ENCODE measurements at regions not wholly inside any gene's neighbourhood (a gene's known extent, or its start where the extent isn't known, plus 50 kb on each side); places are given as distances from the start of the nearest gene placed in this dataset.

GRCh38 chr13:20297181-20297580 is 65.1 kb upstream of the GJB6 start:
- no TSS peak for BruUV-seq (replicated peaks)
- no peaks in the 10 kb centered on the region for H3K4me1 ChIP-seq (replicated peaks in 1 of 2; ENCODE audit: control insufficient read depth in 2 of 2, insufficient read depth in 2 of 2, low read length in 2 of 2)
- no peak overlapping the region for H3K9ac ChIP-seq (ENCODE audit: insufficient read depth in 1 of 2, low read depth in 2 of 2, low read length in 2 of 2)
- H3K4me2 ChIP-seq (ENCODE audit: insufficient read depth, low read length) = no peak overlapping the region
- no peak overlapping the region for H3K27ac ChIP-seq (ENCODE audit: extremely low read depth, low read depth, low read length)
- no peak for DNase-seq (ENCODE audit: extremely low read depth in 1 of 4, low spot score in 3 of 4)
- H3K4me3 ChIP-seq = no peak overlapping the region
- ATAC-seq = no peak
- TF ChIP-seq, protein P1, sequence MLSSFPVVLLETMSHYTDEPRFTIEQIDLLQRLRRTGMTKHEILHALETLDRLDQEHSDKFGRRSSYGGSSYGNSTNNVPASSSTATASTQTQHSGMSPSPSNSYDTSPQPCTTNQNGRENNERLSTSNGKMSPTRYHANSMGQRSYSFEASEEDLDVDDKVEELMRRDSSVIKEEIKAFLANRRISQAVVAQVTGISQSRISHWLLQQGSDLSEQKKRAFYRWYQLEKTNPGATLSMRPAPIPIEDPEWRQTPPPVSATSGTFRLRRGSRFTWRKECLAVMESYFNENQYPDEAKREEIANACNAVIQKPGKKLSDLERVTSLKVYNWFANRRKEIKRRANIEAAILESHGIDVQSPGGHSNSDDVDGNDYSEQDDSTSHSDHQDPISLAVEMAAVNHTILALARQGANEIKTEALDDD (IDR thresholded peaks at IDR 0.05) = no peak
- no peak for FAIRE-seq
- H3K27me3 ChIP-seq (ENCODE audit: control insufficient read depth in 2 of 2, insufficient read depth in 2 of 2, low read length in 2 of 2) = peaks cover 6 to 28% of the 10 kb centered on the region in 2 experiments; a peak in 3 of 5 replicates
- H2AFZ ChIP-seq (ENCODE audit: low read depth, low read length) = no peak overlapping the region
- ChIA-PET POLR2A (no interaction called here), CTCF (ENCODE audit: low intra/inter-chr PET ratio) (no interaction called here)
- no peaks in the 10 kb centered on the region for H3K9me3 ChIP-seq (replicated peaks; ENCODE audit: control insufficient read depth, insufficient read depth, low read depth, low read length)
- H3K9me1 ChIP-seq (ENCODE audit: control insufficient read depth, insufficient read depth, low read length) = no peaks in the 10 kb centered on the region
- no peaks in the 10 kb centered on the region for H3K79me2 ChIP-seq (ENCODE audit: control insufficient read depth, insufficient read depth, low read length)
- H3K36me3 ChIP-seq (ENCODE audit: control insufficient read depth, insufficient read depth, low read length) = no peaks in the 10 kb centered on the region
- WGBS (ENCODE audit: insufficient coverage, low coverage, missing lambda C conversion rate) = 0% methylated on average over 3 of the region's 3 CpGs
- intact Hi-C loops (cut with micrococcal nuclease) = no loop called here
- no peaks in the 10 kb centered on the region for H4K20me1 ChIP-seq (replicated peaks; ENCODE audit: control insufficient read depth, insufficient read depth, low read length)
- in situ Hi-C loops (cut with MboI) = no loop called here

- Histone ChIP-seq H3K9me1 (ENCODE audit: control insufficient read depth, insufficient read depth, low read length) (no peaks in the 10 kb centered on the region), H3K36me3 (ENCODE audit: control insufficient read depth, insufficient read depth, low read length) (no peaks in the 10 kb centered on the region), H3K4me3 (no peak overlapping the region), H3K27me3 (ENCODE audit: control insufficient read depth in 2 of 2, insufficient read depth in 2 of 2, low read length in 2 of 2) (peaks cover 6 to 16% of the 10 kb centered on the region in 2 experiments; a peak in 2 of 5 replicates), H3K9ac (ENCODE audit: insufficient read depth in 1 of 2, low read depth in 2 of 2, low read length in 2 of 2) (no peak overlapping the region), H3K79me2 (ENCODE audit: control insufficient read depth, insufficient read depth, low read length) (no peaks in the 10 kb centered on the region), H3K4me2 (ENCODE audit: insufficient read depth, low read length) (no peak overlapping the region), H3K9me3 (replicated peaks; ENCODE audit: control insufficient read depth, insufficient read depth, low read depth, low read length) (no peaks in the 10 kb centered on the region), H3K27ac (ENCODE audit: extremely low read depth, low read depth, low read length) (no peak overlapping the region), H4K20me1 (replicated peaks; ENCODE audit: control insufficient read depth, insufficient read depth, low read length) (no peaks in the 10 kb centered on the region), H3K4me1 (replicated peaks in 1 of 2; ENCODE audit: control insufficient read depth in 2 of 2, insufficient read depth in 2 of 2, low read length in 2 of 2) (no peaks in the 10 kb centered on the region; a peak in 1 of 5 replicates), H2AFZ (ENCODE audit: low read depth, low read length) (no peak overlapping the region)
- no TSS peak for BruUV-seq (replicated peaks)
- CTCF ChIA-PET (ENCODE audit: low intra/inter-chr PET ratio) = no interaction called here
- FAIRE-seq (no peak), DNase-seq (ENCODE audit: extremely low read depth in 1 of 4, low spot score in 3 of 4) (no peak), ATAC-seq (no peak)
- intact Hi-C loops (cut with micrococcal nuclease) = no loop called here
- in situ Hi-C loops (cut with MboI) = no loop called here
- 0% methylated on average over 7 of the region's 8 CpGs for WGBS (ENCODE audit: insufficient coverage, low coverage, missing lambda C conversion rate)
- POLR2A ChIA-PET = no interaction called here
- TF ChIP-seq HNRNPL (IDR thresholded peaks at IDR 0.05; ENCODE audit: low read depth, low read length) (no peak), PHB (CRISPR knock-in tag; IDR thresholded peaks at IDR 0.05) (no peak), JUND (IDR thresholded peaks at IDR 0.05; ENCODE audit: borderline replicate concordance, low read depth, low read length) (no peak), JUND (tag; IDR thresholded peaks at IDR 0.05; ENCODE audit: borderline replicate concordance, low read depth, low read length) (no peak), ZZZ3 (IDR thresholded peaks at IDR 0.05) (no peak), ZBTB34 (CRISPR knock-in tag; IDR thresholded peaks at IDR 0.05) (no peak), KDM1A (IDR thresholded peaks at IDR 0.05) (no peak), TCF7L2 (IDR thresholded peaks at IDR 0.05; ENCODE audit: low read depth, low read length) (no peak), PHB2 (IDR thresholded peaks at IDR 0.05; ENCODE audit: low read depth) (no peak), ELF4 (CRISPR knock-in tag; IDR thresholded peaks at IDR 0.05) (no peak), SNIP1 (IDR thresholded peaks at IDR 0.05; ENCODE audit: low read depth) (no peak), HSF4 (CRISPR knock-in tag; IDR thresholded peaks at IDR 0.05; ENCODE audit: borderline replicate concordance) (no peak), ZNF133 (CRISPR knock-in tag; IDR thresholded peaks at IDR 0.05) (no peak), SIN3A (IDR thresholded peaks at IDR 0.05; ENCODE audit: borderline replicate concordance in 2 of 2, control insufficient read depth in 1 of 2, low read depth in 2 of 2, low read length in 2 of 2) (no peak)
Measured at GRCh38 chr13:20295956-20296355, 63.8 kb upstream of the GJB6 start.
